ENCODE measurements at regions not wholly inside any gene's neighbourhood (a gene's known extent, or its start where the extent isn't known, plus 50 kb on each side); places are given as distances from the start of the nearest gene placed in this dataset.

DNA sequence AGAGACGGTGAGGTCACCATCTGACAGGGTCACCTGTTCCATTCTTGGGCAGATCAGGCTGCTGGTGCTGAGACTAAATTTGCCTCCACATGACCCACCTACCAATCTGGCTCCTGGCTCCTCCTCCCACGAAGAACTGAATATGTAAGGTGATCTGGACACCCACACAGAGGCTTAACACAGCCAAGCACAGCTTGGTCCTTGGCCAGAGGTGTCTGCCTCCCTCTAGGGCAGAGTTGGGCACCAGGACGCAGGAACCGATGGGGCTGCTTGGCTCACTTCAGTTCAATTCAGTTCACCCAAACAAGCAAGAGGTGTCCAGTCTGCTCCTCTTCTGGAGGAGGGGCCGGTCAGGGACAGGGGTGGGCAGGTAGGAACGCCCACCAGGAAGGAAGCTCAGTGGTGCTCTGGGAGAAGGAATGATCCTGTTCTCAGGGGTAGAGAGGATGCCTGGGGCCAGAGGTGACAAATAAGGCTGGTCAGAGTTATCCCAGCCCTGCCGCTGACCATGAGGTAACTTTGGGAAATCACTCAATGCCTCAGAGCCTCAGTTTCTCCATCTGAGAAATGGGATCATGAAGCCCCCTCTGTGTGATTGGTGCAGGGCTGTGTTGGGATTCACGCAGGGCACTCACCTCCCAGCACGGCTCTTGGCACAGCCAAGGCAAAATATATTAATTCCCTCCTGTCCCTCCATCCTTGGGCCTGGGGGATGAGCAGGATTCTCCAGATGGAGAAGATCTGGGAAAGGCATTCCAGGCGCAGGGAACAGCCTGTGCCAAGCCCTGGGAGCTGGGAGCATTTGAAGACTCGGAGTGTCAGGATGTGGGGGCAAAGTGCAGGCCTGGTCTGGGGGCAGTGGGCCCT is 284.5 kb downstream of the PTPRU start:
- Histone ChIP-seq H2AFZ (ENCODE audit: low read length) (no peak overlapping the region), H3K27ac (ENCODE audit: extremely low read length, insufficient read depth, low read length) (no peak overlapping the region), H3K4me2 (ENCODE audit: low read depth, low read length) (no peak overlapping the region), H3K79me2 (ENCODE audit: insufficient read depth, low read length) (no peaks in the 10 kb centered on the region), H3K4me3 (replicated peaks in 1 of 3; ENCODE audit: insufficient read depth in 1 of 3, low read depth in 2 of 3, low read length in 3 of 3) (no peak overlapping the region), H3K9me3 (ENCODE audit: low read length) (no peaks in the 10 kb centered on the region), H3K36me3 (replicated peaks in 1 of 2; ENCODE audit: control insufficient read depth in 1 of 2, insufficient read depth in 2 of 2, low read length in 2 of 2) (no peaks in the 10 kb centered on the region), H3K4me1 (ENCODE audit: insufficient read depth, low read length) (no peaks in the 10 kb centered on the region), H3K9ac (ENCODE audit: insufficient read depth, low read depth, low read length) (no peak overlapping the region), H3K27me3 (ENCODE audit: control insufficient read depth in 1 of 2, insufficient read depth in 2 of 2, low read length in 2 of 2) (peaks cover 2 to 6% of the 10 kb centered on the region in 2 experiments; a peak in 4 of 5 replicates), H4K20me1 (ENCODE audit: insufficient read depth, low read length) (no peaks in the 10 kb centered on the region)
- intact Hi-C loops (cut with micrococcal nuclease; ENCODE audit: unreplicated experiment) (no loop called here), in situ Hi-C loops (cut with HindIII; ENCODE audit: extremely low pct_ligation_motif_present, low pct_unique_long_range_greater_than_20kb) (no loop called here)
- ATAC-seq (no peak), FAIRE-seq (no peak), DNase-seq (ENCODE audit: low spot score) (no peak)
- TF ChIP-seq TGIF2 (CRISPR knock-in tag; IDR thresholded peaks at IDR 0.05) (no peak), ZNF629 (CRISPR knock-in tag; conservative IDR thresholded peaks at IDR 0.05) (peak; percentile 28; the same call in 1 of the 2 replicates)
- no TSS peak for BruUV-seq (replicated peaks)
- CTCF ChIA-PET (ENCODE audit: low intra/inter-chr PET ratio, low total read pairs): no interaction called here
- 29% methylated on average over 3 of the region's 11 CpGs for WGBS (ENCODE audit: low lambda C conversion rate)
- POLR2A ChIA-PET: no interaction called here

- in situ Hi-C loops (cut with HindIII; ENCODE audit: extremely low pct_ligation_motif_present, low pct_unique_long_range_greater_than_20kb): no loop called here
- no peak overlapping the region for H3K4me3 ChIP-seq (replicated peaks in 1 of 3; ENCODE audit: insufficient read depth in 1 of 3, low read depth in 2 of 3, low read length in 3 of 3)
- H3K27me3 ChIP-seq (ENCODE audit: control insufficient read depth in 1 of 2, insufficient read depth in 2 of 2, low read length in 2 of 2): peaks cover 0 to 2% of the 10 kb centered on the region in 2 experiments; a peak in 2 of 5 replicates
- WGBS (ENCODE audit: low lambda C conversion rate): 0% methylated on average over 2 of the region's 8 CpGs
- no peak overlapping the region for H3K9ac ChIP-seq (ENCODE audit: insufficient read depth, low read depth, low read length)
- H2AFZ ChIP-seq (ENCODE audit: low read length): no peak overlapping the region
- DNase-seq (ENCODE audit: low spot score) (no peak), ATAC-seq (no peak), FAIRE-seq (no peak)
- no peak overlapping the region for H3K27ac ChIP-seq (ENCODE audit: extremely low read length, insufficient read depth, low read length)
- no TSS peak for BruUV-seq (replicated peaks)
- H3K79me2 ChIP-seq (ENCODE audit: insufficient read depth, low read length): no peaks in the 10 kb centered on the region
- intact Hi-C loops (cut with micrococcal nuclease; ENCODE audit: unreplicated experiment): no loop called here
- H3K9me3 ChIP-seq (ENCODE audit: low read length): no peaks in the 10 kb centered on the region
- no peak overlapping the region for H3K4me2 ChIP-seq (ENCODE audit: low read depth, low read length)
- CTCF ChIA-PET (ENCODE audit: low intra/inter-chr PET ratio, low total read pairs): no interaction called here
- H3K4me1 ChIP-seq (ENCODE audit: insufficient read depth, low read length): no peaks in the 10 kb centered on the region
- no peak for TF ChIP-seq RFX3 (CRISPR knock-in tag; IDR thresholded peaks at IDR 0.05)
- TF ChIP-seq DR1 (CRISPR knock-in tag; IDR thresholded peaks at IDR 0.05): no peak
- TF ChIP-seq NFE2L1 (CRISPR knock-in tag; IDR thresholded peaks at IDR 0.05; ENCODE audit: borderline replicate concordance): no peak
- no peak for TF ChIP-seq HBP1 (CRISPR knock-in tag; IDR thresholded peaks at IDR 0.05; ENCODE audit: low read depth)
- no peak for TF ChIP-seq PRMT3 (CRISPR knock-in tag; IDR thresholded peaks at IDR 0.05; ENCODE audit: borderline replicate concordance, low read depth)
- no peak for TF ChIP-seq GATAD1 (CRISPR knock-in tag; IDR thresholded peaks at IDR 0.05)
- TF ChIP-seq NR2F2 (IDR thresholded peaks at IDR 0.05; ENCODE audit: borderline replicate concordance, low read depth): no peak
- no peak for TF ChIP-seq ETS1 (CRISPR knock-in tag; IDR thresholded peaks at IDR 0.05)
- TF ChIP-seq SSRP1 (CRISPR knock-in tag; IDR thresholded peaks at IDR 0.05): no peak
- no peak for TF ChIP-seq STAT6 (CRISPR knock-in tag; IDR thresholded peaks at IDR 0.05; ENCODE audit: borderline replicate concordance)
- H4K20me1 ChIP-seq (ENCODE audit: insufficient read depth, low read length): no peaks in the 10 kb centered on the region
- H3K36me3 ChIP-seq (replicated peaks in 1 of 2; ENCODE audit: control insufficient read depth in 1 of 2, insufficient read depth in 2 of 2, low read length in 2 of 2): no peaks in the 10 kb centered on the region
- POLR2A ChIA-PET: no interaction called here
These were observed 283.4 kb downstream of the PTPRU start for GRCh38 chr1:29519788-29520110.
